Natural killer cell (primary cell): ENCODE measurements at regions not wholly inside any gene's neighbourhood (a gene's known extent, or its start where the extent isn't known, plus 50 kb on each side); places are given as distances from the start of the nearest gene placed in this dataset.
A peak's percentile ranks its signal among the peaks of the same experiment; 100 is the strongest.
"Not testable (repeated sequence)": the region's sequence is repeated elsewhere in the genome, so short reads cannot be mapped to it uniquely, and the experiment has no call there.

Experiments used
- ATAC-seq, 3 donors: fragments of 150-1000 bp in 2 of 3; fragments of 200-7000 bp in 1 of 3; cut with Tn5 transposase; 1 replicate in 1 of 3; 2 replicates in 2 of 3; pipeline ENCODE4 v1.10.0; 2021; ENCODE audit warnings: mild to moderate bottlenecking in 2 of 3, moderate library complexity in 2 of 3
- DNase-seq, 2 donors: peaks; one replicate each; pipeline versions ENCODE4 v3.0.0 to v3.0.0-alpha.2; 2013 to 2021; ENCODE audit warnings: mixed read lengths in 1 of 2
- H3K27ac ChIP-seq: one replicate; pipeline ENCODE4 v1.5.1; 2013; ENCODE audit warnings: mild to moderate bottlenecking, low read length
- H3K27me3 ChIP-seq: one replicate; pipeline ENCODE4 v1.6.1; 2013; ENCODE audit warnings: low read length; ENCODE audit not compliant: control insufficient read depth, insufficient read depth
- H3K36me3 ChIP-seq: one replicate; pipeline ENCODE4 v1.6.1; 2013; ENCODE audit warnings: low read length; ENCODE audit not compliant: control insufficient read depth, insufficient read depth
- H3K4me1 ChIP-seq: one replicate; pipeline ENCODE4 v1.6.1; 2013; ENCODE audit warnings: low read length; ENCODE audit not compliant: control insufficient read depth, insufficient read depth
- H3K4me3 ChIP-seq: one replicate; pipeline ENCODE4 v1.5.1; 2013; ENCODE audit warnings: low read length
- H3K9me3 ChIP-seq: one replicate; pipeline ENCODE4 v1.6.1; 2013; ENCODE audit warnings: low read length; ENCODE audit not compliant: control insufficient read depth, insufficient read depth
- H3K27ac Mint-ChIP-seq, 2 donors: one replicate each; pipeline ENCODE4 v1.8.0; 2022; ENCODE audit warnings: mild to moderate bottlenecking in 2 of 2, mixed read lengths in 2 of 2, moderate library complexity in 1 of 2
- H3K27me3 Mint-ChIP-seq, 2 donors: one replicate each; pipeline ENCODE4 v1.8.0; 2022; ENCODE audit warnings: low read depth in 2 of 2, mixed read lengths in 2 of 2
- H3K36me3 Mint-ChIP-seq: one replicate; pipeline ENCODE4 v1.8.0; 2022; ENCODE audit warnings: mixed read lengths
- H3K4me1 Mint-ChIP-seq, 2 donors: one replicate each; pipeline ENCODE4 v1.8.0; 2022; ENCODE audit warnings: mixed read lengths in 2 of 2
- H3K4me3 Mint-ChIP-seq: one replicate; pipeline ENCODE4 v1.8.0; 2022; ENCODE audit warnings: mild to moderate bottlenecking, moderate library complexity, mixed read lengths
- H3K9me3 Mint-ChIP-seq, 2 donors: one replicate each; pipeline ENCODE4 v1.8.0; 2022; ENCODE audit warnings: mixed read lengths in 2 of 2
- CTCF ChIP-seq: fragments of 200-600 bp; IDR thresholded peaks from one replicate; pipeline ENCODE4 v1.8.0; 2022; ENCODE audit warnings: antibody characterized with exemption
- WGBS: methylation state at CpG from one replicate; pipeline ENCODE4 v1.1.7; 2013; ENCODE audit warnings: missing lambda C conversion rate; ENCODE audit not compliant: insufficient coverage; 5-methylcytosine and 5-hydroxymethylcytosine counted together
- intact Hi-C: fragments of 100-400 bp; cut with micrococcal nuclease; formaldehyde crosslinking; loops from one replicate; pipeline ENCODE4 v1.14.2; 2022

GRCh38 chr9:42743030-42743814 lies 559.8 kb downstream of the SPATA31A6 start:
- H3K9me3 ChIP-seq, H3K27me3 Mint-ChIP-seq, H3K4me3 Mint-ChIP-seq, H3K27ac ChIP-seq, H3K9me3 Mint-ChIP-seq, H3K4me1 ChIP-seq, H3K27ac Mint-ChIP-seq, H3K36me3 Mint-ChIP-seq, H3K36me3 ChIP-seq, H3K27me3 ChIP-seq, H3K4me3 ChIP-seq, intact Hi-C loops, H3K4me1 Mint-ChIP-seq: not testable (repeated sequence)
- WGBS = 36% methylated on average over 36 of the region's 40 CpGs
- DNase-seq = peak; percentile 49 to 67
- ATAC-seq = peak in 1 of 3 donors; percentile 43
- peak; percentile 63 for TF ChIP-seq CTCF

- H3K9me3 ChIP-seq, H3K27me3 Mint-ChIP-seq, H3K4me3 ChIP-seq, H3K27ac Mint-ChIP-seq, ATAC-seq, H3K9me3 Mint-ChIP-seq, intact Hi-C loops, H3K4me3 Mint-ChIP-seq, H3K36me3 Mint-ChIP-seq, H3K27ac ChIP-seq, H3K4me1 ChIP-seq, DNase-seq, H3K36me3 ChIP-seq, H3K4me1 Mint-ChIP-seq, H3K27me3 ChIP-seq: not testable (repeated sequence)
- 50% methylated on average over 1 of the region's 2 CpGs for WGBS
Observed at GRCh38 chr9:42757251-42757650, 573.8 kb downstream of the SPATA31A6 start.

- ATAC-seq, H3K27me3 Mint-ChIP-seq, H3K27ac ChIP-seq, DNase-seq, H3K36me3 Mint-ChIP-seq, H3K4me1 Mint-ChIP-seq, intact Hi-C loops, H3K9me3 ChIP-seq, H3K36me3 ChIP-seq, H3K27ac Mint-ChIP-seq, H3K9me3 Mint-ChIP-seq, H3K4me3 Mint-ChIP-seq, H3K4me1 ChIP-seq, H3K4me3 ChIP-seq, H3K27me3 ChIP-seq: not testable (repeated sequence)
- WGBS = 24% methylated on average over 5 of the region's 5 CpGs
Observed at GRCh38 chr9:42759320-42759719, 575.9 kb downstream of the SPATA31A6 start.

DNA sequence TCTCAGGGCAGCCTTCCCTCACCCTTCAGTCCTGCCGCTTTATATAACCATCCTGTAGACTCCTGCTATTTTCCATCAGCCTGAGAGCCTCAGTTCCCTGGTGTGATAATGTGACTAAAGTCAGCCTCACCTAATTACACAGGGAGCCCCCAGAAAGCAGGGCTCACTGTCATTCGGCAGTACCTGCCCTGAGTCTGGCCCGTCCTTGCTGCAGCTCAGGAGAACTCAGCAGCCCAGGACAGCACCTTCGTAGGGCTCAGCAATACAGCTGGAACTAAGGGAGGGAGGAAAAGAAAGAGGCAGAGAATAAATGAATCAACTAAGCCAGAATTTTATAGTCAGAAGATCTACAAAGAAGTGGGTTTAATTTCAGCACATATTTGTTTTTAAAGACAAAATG lies 598.7 kb downstream of the SPATA31A6 start:
- H3K36me3 ChIP-seq, H3K27me3 ChIP-seq, DNase-seq, intact Hi-C loops, H3K9me3 Mint-ChIP-seq, H3K36me3 Mint-ChIP-seq, H3K4me3 ChIP-seq, H3K9me3 ChIP-seq, H3K4me1 Mint-ChIP-seq, H3K27ac Mint-ChIP-seq, H3K27ac ChIP-seq, H3K4me3 Mint-ChIP-seq, H3K27me3 Mint-ChIP-seq, H3K4me1 ChIP-seq: not testable (repeated sequence)
- WGBS = 71% methylated on average over 3 of the region's 4 CpGs
- ATAC-seq = peak in 1 of 3 donors; percentile 35

- H3K27ac Mint-ChIP-seq, DNase-seq: not testable (repeated sequence)
- WGBS = 70% methylated on average over 10 of the region's 16 CpGs
Observed at GRCh38 chr9:42792725-42793124, 609.3 kb downstream of the SPATA31A6 start.

GRCh38 chr9:42798571-42798970 lies 615.1 kb downstream of the SPATA31A6 start:
- H3K27ac ChIP-seq, H3K27me3 ChIP-seq, H3K36me3 ChIP-seq, H3K4me3 ChIP-seq, H3K27ac Mint-ChIP-seq, H3K9me3 ChIP-seq, H3K36me3 Mint-ChIP-seq, ATAC-seq, H3K4me3 Mint-ChIP-seq, H3K9me3 Mint-ChIP-seq, H3K4me1 Mint-ChIP-seq, DNase-seq, H3K4me1 ChIP-seq, intact Hi-C loops, H3K27me3 Mint-ChIP-seq: not testable (repeated sequence)
- no CpG with 5 or more reads among the region's 1 CpG for WGBS

More at GRCh38 chr9:42792725-42793124, 609.3 kb downstream of the SPATA31A6 start:
- ATAC-seq, H3K4me1 ChIP-seq, H3K9me3 Mint-ChIP-seq, H3K4me3 ChIP-seq, intact Hi-C loops, H3K36me3 ChIP-seq, H3K4me1 Mint-ChIP-seq, H3K9me3 ChIP-seq, H3K27me3 Mint-ChIP-seq, H3K4me3 Mint-ChIP-seq, H3K27ac ChIP-seq, H3K36me3 Mint-ChIP-seq, H3K27me3 ChIP-seq: not testable (repeated sequence)

GRCh38 chr9:42802716-42803115 lies 619.3 kb downstream of the SPATA31A6 start:
- H3K36me3 ChIP-seq, H3K27ac Mint-ChIP-seq, intact Hi-C loops, H3K4me1 ChIP-seq, H3K9me3 ChIP-seq, H3K4me3 Mint-ChIP-seq, DNase-seq, H3K27me3 ChIP-seq, H3K27me3 Mint-ChIP-seq, ATAC-seq, H3K27ac ChIP-seq, H3K4me1 Mint-ChIP-seq, H3K4me3 ChIP-seq, H3K36me3 Mint-ChIP-seq: not testable (repeated sequence)
- peaks cover 0 to 12% of the 10 kb centered on the region in 2 donors for H3K9me3 Mint-ChIP-seq
- 66% methylated on average over 4 of the region's 4 CpGs for WGBS
